ENCODE measurements at regions not wholly inside any gene's neighbourhood (a gene's known extent, or its start where the extent isn't known, plus 50 kb on each side); places are given as distances from the start of the nearest gene placed in this dataset.
"Not testable (repeated sequence)": the region's sequence is repeated elsewhere in the genome, so short reads cannot be mapped to it uniquely, and the experiment has no call there.

- DNase-seq (ENCODE audit: low read depth): peak; percentile 26
- no peak overlapping the region for H3K4me3 ChIP-seq (ENCODE audit: low read length)
- TF ChIP-seq CTCF (IDR thresholded peaks at IDR 0.05; ENCODE audit: insufficient read depth, low read depth, low read length, missing control alignments): no peak
Measured at GRCh38 chr11:101835506-101836063, 79.2 kb upstream of the CEP126 start.

GRCh38 chr11:101830475-101830874 is 84.3 kb upstream of the CEP126 start:
- H3K4me3 ChIP-seq (ENCODE audit: low read length); DNase-seq (ENCODE audit: low read depth): not testable (repeated sequence)

- no peak for TF ChIP-seq CTCF (IDR thresholded peaks at IDR 0.05; ENCODE audit: insufficient read depth, low read depth, low read length, missing control alignments)
- DNase-seq (ENCODE audit: low read depth): no peak
- no peak overlapping the region for H3K4me3 ChIP-seq (ENCODE audit: low read length)
Measured at GRCh38 chr11:101825531-101825930, 89.3 kb upstream of the CEP126 start.

- no peak for TF ChIP-seq CTCF (IDR thresholded peaks at IDR 0.05; ENCODE audit: insufficient read depth, low read depth, low read length, missing control alignments)
- no peak for DNase-seq (ENCODE audit: low read depth)
- no peak overlapping the region for H3K4me3 ChIP-seq (ENCODE audit: low read length)
Measured at GRCh38 chr11:101817581-101817980, 97.2 kb upstream of the CEP126 start.

- no peak for TF ChIP-seq CTCF (IDR thresholded peaks at IDR 0.05; ENCODE audit: insufficient read depth, low read depth, low read length, missing control alignments)
- H3K4me3 ChIP-seq (ENCODE audit: low read length): no peak overlapping the region
- no peak for DNase-seq (ENCODE audit: low read depth)
Measured at GRCh38 chr11:101816613-101817012, 98.2 kb upstream of the CEP126 start.

- no peak for DNase-seq (ENCODE audit: low read depth)
- no peak for TF ChIP-seq CTCF (IDR thresholded peaks at IDR 0.05; ENCODE audit: insufficient read depth, low read depth, low read length, missing control alignments)
- no peak overlapping the region for H3K4me3 ChIP-seq (ENCODE audit: low read length)
Measured at GRCh38 chr11:101812546-101812945, 102.3 kb upstream of the CEP126 start.

- no peak overlapping the region for H3K4me3 ChIP-seq (ENCODE audit: low read length)
- no peak for DNase-seq (ENCODE audit: low read depth)
- no peak for TF ChIP-seq CTCF (IDR thresholded peaks at IDR 0.05; ENCODE audit: insufficient read depth, low read depth, low read length, missing control alignments)
Measured at GRCh38 chr11:101810546-101810945, 104.3 kb upstream of the CEP126 start.
